ENCODE measurements at regions not wholly inside any gene's neighbourhood (a gene's known extent, or its start where the extent isn't known, plus 50 kb on each side); places are given as distances from the start of the nearest gene placed in this dataset.

DNA sequence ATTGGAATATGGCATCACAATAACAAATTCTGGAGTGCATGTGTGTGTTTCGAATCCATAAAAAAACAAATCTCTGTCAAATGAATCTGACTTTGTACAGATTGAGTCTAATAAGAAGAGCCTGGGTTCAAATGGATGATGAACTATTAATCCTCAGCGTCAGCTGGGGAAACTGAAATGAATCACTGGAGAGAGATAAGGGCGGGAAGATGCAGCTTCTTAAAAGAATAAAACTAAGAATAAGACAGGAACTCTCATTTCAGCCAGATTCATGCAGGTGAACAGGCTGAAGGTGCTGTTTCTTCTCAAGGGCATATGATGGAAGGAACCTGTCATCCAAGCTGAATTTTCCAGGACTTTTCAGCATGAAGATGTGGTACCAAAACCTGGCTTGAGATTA lies 202.6 kb upstream of the TRIB2 start:
- TF ChIP-seq CTCF (IDR thresholded peaks at IDR 0.05) (no peak), REST (IDR thresholded peaks at IDR 0.05; ENCODE audit: insufficient read depth in 1 of 2, low read depth in 2 of 2, low read length in 1 of 2) (no peak), SIN3A (IDR thresholded peaks at IDR 0.05; ENCODE audit: borderline replicate concordance, insufficient read depth, low read depth, low read length) (no peak), POLR2AphosphoS5 (IDR thresholded peaks at IDR 0.05; ENCODE audit: low read depth, low read length) (no peak), TCF7L2 (IDR thresholded peaks at IDR 0.05; ENCODE audit: low read depth, low read length) (no peak)

Data from Panc1 (cell line).